ENCODE measurements at regions not wholly inside any gene's neighbourhood (a gene's known extent, or its start where the extent isn't known, plus 50 kb on each side); places are given as distances from the start of the nearest gene placed in this dataset.
"Not testable (repeated sequence)": the region's sequence is repeated elsewhere in the genome, so short reads cannot be mapped to it uniquely, and the experiment has no call there.

- no peak for DNase-seq (ENCODE audit: low read depth)
These were observed 167.6 kb downstream of the SOX3 start for GRCh38 chrX:140337263-140337662.

DNA sequence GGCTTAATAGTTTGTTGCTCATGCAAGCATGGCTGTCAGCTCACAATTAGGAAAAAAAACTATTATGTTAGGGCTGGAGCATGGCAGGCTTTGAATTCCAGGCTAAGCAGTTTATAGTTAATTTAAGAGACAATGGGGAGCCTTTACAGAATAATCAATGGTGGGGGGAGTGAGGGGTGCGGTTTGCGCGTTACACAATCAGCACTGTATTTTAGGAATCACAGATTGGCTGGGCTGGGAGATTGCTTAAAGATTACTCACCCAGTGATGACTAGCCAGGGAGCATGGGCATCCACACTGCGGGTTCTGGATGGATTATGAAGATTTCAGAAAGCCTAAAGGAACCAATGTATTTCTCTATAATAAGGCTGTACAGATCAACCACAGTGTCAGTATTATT is 186.6 kb downstream of the SOX3 start:
- no peak for DNase-seq (ENCODE audit: low read depth)

DNA sequence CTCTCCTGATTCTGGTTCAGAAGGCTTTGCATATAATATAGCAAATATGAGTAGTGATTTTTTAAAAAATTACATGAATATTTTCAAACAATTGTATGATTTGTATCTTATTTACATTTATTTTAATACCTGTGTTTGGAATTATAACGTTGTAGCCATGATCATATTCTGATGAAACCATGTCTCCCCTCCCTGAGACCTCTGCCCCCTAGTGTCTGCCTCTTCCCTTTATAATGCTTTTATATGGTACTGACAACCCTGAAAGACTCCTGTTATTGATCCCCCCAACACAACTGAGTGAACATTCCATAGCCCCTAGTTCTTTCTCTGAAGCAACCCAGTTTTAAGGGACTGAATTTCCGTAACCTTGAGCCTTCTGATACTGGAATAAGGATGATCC is 187.4 kb downstream of the SOX3 start:
- no peak for DNase-seq (ENCODE audit: low read depth)

- no peak for DNase-seq (ENCODE audit: low read depth)
These were observed 205.7 kb downstream of the SOX3 start for GRCh38 chrX:140298960-140299825.

DNA sequence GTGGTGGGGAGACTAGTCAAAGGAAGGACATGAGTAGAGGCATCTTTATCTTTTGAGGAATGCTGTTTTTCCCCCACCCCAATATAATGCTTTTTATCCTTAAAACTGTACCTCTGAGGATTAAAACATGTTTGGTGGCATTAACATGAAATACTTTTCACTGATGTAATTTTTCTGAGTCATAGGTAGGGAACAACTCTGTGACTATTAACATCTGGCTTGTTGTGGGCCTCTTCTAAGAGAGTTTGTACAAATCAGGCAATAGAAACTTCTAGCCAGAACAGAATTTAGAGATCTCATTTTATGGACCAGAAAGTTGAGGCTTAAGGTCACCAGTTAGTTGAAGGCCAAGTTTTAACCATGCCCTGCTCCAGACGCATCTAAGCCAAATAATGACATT is 207.6 kb downstream of the SOX3 start:
- no peak for DNase-seq (ENCODE audit: low read depth)

DNA sequence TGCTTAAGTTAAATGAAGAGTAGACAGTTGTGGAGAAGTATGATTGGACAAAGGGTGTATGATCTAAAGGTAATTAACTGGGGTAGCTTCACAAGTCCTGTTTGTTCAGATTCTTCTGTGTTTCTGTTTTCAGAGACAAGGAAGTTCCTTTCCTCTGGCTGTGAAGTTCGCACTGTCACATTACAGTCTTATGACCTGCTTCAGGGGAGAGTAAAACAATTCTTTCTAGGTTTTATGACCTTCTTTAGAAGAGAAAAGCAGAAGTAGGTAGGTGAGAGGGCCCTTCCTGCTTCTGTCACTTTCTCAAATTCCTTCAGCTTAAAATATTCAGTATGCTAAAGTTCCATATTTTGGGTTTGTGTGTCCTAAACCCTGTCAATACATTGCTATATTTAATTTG is 211.9 kb downstream of the SOX3 start:
- no peak for DNase-seq (ENCODE audit: low read depth)

DNA sequence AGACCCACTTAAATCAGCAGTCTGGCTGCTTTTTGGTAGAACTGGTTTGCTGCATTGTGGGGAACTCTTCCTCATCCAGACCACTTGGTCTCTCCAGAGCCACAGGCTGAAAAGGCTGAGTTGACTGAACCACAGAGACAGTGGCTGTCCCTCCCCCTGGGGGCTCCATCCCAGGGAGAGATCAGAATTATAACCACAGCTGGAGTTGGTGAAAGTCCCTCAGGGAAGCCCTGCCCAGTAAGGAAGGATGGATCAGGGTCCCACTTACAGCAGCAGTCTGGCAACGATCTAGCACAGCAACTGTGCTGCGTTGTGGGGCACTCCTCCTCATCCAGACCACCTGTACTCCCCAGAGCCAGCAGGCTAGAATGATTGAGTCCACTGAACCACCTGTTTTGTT is 212.7 kb downstream of the SOX3 start:
- no peak for DNase-seq (ENCODE audit: low read depth)

DNA sequence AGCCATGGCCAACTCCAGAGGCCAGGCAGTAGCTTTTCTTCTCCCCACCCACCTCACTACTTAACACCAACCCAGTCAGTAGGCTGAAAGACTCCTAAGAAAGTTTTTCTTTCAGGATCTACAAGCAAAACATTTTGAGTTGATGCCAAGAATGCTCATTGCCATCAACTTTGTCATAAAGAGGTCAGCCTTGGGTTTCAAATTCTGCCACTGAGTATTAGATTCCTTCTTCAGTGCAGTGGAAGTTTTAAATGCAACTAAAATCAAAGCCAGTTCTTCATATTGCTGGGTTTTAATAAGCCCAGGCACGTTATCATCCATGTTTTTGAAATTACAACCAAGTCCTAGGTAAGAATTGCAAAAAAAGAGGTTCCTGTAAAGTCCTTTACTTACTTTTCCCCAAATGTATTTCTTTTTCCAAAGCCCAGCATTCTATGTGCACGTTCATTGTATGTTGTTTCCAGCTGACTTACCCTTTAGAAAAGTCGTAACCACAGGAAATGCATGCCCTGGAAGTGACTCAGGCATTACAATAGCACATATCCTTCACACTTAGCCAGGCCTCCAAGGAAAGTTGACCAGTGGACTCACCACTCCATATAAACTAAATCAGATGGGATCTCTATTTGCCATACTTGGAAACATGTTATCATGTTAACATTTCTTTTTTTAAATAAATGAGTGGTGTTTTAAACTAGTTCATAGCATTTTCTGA is 229.9 kb downstream of the SOX3 start:
- DNase-seq (ENCODE audit: low read depth) = no peak

DNA sequence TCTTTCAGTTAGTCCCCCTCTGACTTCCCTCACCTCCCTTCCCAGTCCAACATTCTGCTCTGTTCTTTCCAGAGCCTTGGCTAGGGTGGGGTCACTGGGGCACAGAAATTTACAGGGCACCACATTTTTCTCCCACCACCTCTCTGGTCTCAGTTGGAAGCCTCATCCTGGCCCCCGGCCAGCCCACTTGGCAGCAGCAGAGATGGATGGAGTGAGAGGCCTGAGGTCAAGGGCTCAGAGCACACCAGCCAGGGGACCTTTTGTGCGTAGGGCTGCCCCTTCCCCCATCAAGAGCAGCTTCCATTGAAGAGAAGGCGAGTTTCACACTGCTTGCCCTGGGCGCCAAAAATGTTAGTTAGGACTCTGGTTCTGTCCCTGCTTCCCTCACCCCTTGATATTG is 230.9 kb downstream of the SOX3 start:
- DNase-seq (ENCODE audit: low read depth) = no peak

GRCh38 chrX:140250391-140250790 is 254.5 kb downstream of the SOX3 start:
- no peak for DNase-seq (ENCODE audit: low read depth)

GRCh38 chrX:140249088-140249487 is 255.8 kb downstream of the SOX3 start:
- DNase-seq (ENCODE audit: low read depth) = no peak

DNA sequence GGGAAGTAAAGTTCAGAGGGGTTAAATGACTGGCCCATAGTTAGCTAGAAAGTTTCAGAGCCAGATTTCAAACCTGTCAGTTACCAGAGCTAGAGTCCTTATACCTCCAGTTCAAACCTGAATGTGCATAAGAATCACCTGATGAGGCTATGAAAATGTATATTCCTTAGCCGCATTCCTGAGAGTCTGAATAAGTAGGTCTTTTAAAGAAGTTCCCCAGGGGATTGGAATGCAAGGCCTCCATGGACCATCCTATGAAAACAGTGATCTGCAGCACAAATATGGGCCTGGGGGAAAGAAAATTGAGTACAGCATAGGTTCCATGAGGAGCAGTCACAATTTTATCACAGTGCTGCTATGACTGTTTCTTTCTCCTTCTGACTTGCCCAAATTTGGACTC is 263.9 kb upstream of the CXorf66 start:
- DNase-seq (ENCODE audit: low read depth) = no peak

GRCh38 chrX:140226037-140226436 is 260.7 kb upstream of the CXorf66 start:
- DNase-seq (ENCODE audit: low read depth) = not testable (repeated sequence)

DNA sequence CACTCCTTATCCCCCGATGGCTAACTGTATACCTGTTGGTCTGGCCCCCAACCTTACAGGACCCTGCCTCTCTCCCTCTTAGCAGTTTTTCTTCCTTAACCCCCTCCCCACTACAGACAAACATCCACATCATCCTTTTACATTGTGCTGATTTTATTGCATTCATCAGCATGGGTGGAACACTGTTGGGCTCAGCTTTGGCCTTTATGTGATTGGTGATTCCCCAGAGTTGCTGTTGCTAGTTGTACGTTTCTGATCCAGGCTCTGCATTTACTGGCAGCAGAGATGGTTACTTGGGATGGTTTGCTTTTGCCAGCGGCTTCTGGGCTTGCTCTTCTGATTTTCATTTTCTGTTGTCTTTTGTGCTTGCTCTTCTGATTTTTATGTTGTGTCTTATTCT is 250.6 kb upstream of the CXorf66 start:
- DNase-seq (ENCODE audit: low read depth) = not testable (repeated sequence)

- DNase-seq (ENCODE audit: low read depth) = not testable (repeated sequence)
These were observed 249.2 kb upstream of the CXorf66 start for GRCh38 chrX:140214518-140214917.

DNA sequence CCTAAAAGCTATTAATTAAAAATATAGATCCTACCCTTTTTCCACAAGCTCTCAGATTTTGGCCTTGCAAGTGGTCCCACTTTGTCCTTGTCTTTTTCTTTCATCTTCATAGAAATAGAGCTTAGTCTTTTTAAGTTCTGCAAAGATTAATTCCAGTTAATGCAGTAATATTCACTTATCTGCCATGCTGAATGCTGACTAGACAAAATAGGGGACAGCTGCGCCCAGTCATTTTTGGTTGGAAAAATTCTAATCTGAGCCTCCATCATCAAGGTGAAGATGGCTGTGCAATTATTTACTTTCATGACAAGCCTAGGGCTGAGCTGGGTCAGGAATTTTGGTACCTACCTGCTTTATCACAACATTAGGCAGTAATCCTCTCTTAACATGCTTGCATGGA is 241.3 kb upstream of the CXorf66 start:
- DNase-seq (ENCODE audit: low read depth) = no peak

DNA sequence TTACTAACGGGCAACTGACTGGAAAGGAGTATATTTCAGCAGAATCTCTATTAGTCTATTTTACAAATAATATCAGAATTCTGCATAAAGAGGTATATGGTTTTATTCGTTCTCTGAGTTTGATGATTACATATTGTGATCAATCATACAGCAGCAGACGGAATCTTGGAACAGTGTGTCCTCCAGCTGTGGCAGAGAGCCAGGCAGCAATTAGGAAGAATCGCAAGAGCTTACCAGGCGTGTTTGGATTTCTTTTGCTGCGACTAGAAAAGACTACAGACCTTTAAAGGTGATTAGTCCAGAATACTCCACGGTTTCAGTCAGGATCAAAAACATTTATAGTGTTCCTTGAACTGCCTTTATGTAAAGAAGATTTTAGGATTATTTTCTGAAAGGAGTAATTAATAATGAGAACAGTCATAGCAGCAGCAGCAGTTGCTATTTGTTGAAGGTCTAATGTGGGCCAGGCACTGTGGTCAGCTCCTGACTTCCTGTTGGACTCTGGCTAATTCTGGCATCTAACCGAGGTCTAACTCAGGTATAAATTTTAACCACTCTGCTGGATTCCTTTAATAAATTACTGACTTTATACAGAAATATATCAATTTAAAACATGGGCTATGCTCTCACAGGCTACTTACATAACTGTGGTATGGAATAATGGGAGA is 225.3 kb upstream of the CXorf66 start:
- DNase-seq (ENCODE audit: low read depth) = no peak

DNA sequence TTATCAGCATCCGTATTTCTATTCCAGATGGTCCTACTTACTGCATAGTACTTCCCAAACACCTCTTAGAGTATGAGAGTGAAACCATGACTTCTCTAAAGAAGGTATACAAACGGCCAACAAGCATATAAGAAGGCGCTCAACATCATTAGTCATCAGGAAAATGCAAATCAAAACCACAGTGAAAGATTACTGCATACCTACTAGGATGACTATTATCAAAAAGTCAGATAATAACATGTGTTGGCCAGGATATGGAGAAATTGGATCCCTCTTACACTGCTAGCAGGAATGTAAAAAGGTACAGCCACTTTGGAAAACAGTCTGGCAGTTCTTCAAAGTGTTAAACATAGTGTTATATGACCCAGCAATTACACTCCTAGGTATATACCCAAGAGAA is 215.3 kb upstream of the CXorf66 start:
- no peak for DNase-seq (ENCODE audit: low read depth)

GRCh38 chrX:140177821-140178220 is 212.5 kb upstream of the CXorf66 start:
- DNase-seq (ENCODE audit: low read depth) = no peak

DNA sequence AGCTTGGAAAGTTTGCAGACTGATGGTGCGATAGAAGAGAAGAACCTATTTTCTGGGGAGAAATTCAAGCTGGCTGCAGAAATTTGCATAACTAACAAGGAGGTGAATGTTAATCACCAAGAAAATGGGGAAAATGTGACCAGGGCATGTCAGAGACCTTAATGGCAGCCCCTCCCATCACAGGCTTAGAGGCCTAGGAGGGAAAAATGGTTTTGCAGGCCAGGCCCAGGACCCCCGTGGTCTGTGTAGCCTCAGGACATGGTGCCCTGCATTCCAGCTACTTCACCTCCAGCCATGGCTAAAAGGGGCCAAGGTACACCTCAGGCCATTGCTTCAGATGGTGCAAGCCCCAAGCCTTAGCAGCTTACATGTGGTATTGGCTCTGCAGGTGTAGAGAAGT is 207.1 kb upstream of the CXorf66 start:
- no peak for DNase-seq (ENCODE audit: low read depth)

DNA sequence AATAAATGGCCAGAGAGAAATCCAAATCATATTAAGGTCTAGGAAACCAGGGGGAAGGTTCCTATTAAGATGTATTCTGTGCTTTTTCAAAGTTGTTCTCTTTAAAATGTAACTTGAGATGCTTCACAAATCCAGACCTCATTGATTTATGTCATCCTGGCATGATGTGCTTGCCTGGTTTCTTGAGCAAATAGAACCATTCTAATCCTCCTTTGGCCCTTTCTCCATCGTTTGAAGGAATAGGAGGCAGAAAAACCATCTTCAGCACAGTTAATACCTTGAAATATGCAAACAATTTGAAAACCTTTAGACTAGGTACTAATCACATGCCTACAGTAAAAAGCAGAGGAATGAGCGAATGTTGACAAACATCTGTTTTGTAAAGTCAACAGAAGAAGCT is 202.2 kb upstream of the CXorf66 start:
- no peak for DNase-seq (ENCODE audit: low read depth)

- DNase-seq (ENCODE audit: low read depth) = no peak
These were observed 200.5 kb upstream of the CXorf66 start for GRCh38 chrX:140165849-140166248.

- DNase-seq (ENCODE audit: low read depth) = no peak
These were observed 199.1 kb upstream of the CXorf66 start for GRCh38 chrX:140164391-140164790.
